GM19351 (cell line): ENCODE measurements at regions not wholly inside any gene's neighbourhood (a gene's known extent, or its start where the extent isn't known, plus 50 kb on each side); places are given as distances from the start of the nearest gene placed in this dataset.
A peak's percentile ranks its signal among the peaks of the same experiment; 100 is the strongest.

Source experiments
- ATAC-seq: cut with Tn5 transposase; IDR thresholded peaks from one replicate; pipeline ENCODE4 v1.9.1; 2021; ENCODE audit warnings: mild to moderate bottlenecking, moderate library complexity; ENCODE audit not compliant: unreplicated experiment

DNA sequence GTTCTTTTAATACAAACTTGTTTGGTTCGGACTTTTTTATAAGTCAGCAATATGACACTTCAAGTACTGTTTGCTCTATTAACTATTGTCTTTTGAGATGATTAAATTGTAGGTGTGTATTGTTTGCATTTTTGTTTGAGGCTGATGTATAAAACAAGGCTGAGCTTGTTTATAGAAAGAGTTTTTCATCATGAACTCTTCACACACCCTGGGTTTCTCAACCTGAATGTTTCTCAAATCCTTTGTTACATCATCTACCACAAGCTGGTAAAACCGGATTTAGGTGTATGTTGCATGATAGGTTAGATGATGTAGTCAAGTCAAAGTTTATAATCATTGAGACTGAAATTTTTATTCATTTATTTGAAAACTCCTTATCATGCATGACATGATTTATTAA, 335.2 kb upstream of the LRATD1 start:
- no peak for ATAC-seq

GRCh38 chr2:14297906-14298305, 334.6 kb upstream of the LRATD1 start:
- no peak for ATAC-seq

DNA sequence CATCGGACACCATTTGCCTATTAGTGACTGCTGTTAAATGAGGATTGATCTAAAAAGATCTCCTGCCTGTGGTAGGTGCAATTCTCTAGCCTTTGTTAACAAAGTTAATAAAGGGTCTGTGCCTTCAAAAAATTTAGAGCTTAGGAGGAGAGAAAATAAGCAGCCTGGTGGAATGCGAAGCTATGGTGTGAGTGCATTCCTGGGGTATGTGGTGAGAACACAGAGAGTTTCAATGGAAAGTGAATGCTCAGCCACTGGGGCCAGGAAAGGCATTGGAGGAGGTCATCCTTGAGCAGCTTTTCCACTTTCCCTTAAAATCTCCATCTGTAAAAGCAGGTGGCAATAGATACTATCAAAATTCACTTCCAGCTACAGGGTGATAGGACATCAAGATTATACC, 331.2 kb upstream of the LRATD1 start:
- ATAC-seq = no peak

DNA sequence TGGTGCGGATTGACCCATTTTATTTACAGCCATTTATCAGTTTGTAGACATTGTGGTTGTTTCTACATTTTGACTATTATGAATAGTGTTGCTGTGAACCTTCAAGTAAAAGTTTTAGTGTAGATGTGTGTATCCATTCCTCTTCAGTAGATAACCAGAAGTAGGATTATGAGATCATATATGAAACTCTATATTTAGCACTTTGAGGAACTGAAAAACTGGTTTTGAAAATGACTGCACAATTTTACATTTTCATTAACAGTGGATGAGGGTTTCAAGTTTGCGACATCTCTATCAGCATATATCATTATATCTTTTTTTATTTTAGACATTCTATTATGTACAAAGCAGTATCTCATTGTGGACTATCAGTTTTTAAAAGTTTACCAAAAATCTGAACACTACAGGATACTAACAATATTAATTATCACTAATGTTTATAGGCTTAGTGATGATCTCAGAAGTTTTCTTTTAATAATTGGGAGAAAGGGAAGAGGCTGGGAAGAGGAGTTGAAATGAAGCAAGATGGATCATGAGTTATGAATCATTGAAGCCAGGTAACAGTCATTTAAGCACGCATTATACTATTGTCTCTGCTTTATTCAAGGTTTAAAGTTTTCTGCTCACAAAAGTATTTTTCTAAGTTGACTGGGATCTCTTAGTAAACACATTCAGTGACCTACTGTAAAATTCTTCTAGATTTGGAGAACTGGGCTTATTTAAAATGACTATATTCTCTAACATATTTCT, 329.0 kb upstream of the LRATD1 start:
- ATAC-seq = peak; percentile 91

- no peak for ATAC-seq
Observed at GRCh38 chr2:14304326-14304725, 328.2 kb upstream of the LRATD1 start.

GRCh38 chr2:14306268-14306861, 326.2 kb upstream of the LRATD1 start:
- ATAC-seq = peak; percentile 57

DNA sequence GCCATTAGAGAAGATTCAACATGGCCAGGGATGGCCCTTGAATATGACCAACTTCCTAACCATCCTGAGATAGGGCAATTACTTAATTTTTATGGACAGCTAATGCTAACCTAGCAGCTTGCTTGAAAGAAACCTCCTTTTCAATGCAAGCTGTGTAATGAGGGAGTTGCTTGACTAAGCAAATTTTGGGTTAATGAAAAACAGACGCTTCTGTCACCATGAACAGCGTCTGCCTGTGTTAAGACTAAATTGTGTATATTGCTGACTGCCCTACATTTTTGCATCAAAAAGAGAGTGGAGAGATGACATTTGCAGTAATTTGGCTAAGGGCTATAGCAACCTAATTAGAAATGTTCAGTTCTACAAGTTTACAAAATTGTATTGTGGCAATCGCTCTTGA, 319.2 kb upstream of the LRATD1 start:
- ATAC-seq = no peak

- ATAC-seq = no peak
Observed at GRCh38 chr2:14316594-14316993, 315.9 kb upstream of the LRATD1 start.

GRCh38 chr2:14321357-14321756, 311.2 kb upstream of the LRATD1 start:
- ATAC-seq = no peak

DNA sequence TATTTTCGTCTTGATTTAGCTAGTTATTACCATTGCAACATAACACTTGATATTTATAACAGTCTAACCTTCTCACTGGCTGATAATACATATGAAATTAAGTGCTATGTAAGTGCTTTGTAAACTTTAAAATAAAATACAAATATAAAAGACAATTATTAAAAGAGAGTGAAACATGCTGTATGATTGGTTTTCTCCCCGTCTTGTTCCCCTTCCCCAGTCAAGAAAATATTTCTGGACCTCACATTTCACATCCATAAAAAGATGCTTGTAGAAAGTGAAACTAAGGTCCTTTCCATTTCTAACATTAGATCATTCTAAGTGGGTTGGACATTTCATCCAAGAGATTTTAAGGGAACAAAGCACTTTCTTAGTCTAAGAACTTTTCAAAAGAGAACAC, 310.2 kb upstream of the LRATD1 start:
- ATAC-seq = no peak

GRCh38 chr2:14324308-14324707, 308.2 kb upstream of the LRATD1 start:
- ATAC-seq = no peak

DNA sequence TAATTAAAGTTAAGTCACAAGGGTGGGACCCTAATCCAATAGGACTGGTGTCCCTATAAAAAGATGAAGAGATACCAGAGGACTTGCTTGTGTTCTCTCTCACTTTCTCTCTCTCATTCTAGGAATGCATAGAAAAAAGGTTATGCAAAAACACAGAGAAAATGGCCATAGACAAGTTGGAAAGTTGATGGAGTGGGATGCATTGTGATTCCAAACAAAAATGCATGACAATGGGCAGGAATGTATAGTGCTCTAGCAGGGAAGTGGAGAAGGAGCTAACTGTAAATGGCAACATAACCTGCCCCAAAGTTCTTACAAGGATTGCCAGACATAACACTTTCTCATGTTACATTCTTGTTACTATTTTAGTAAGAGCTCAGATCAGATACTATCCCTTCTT, 301.6 kb upstream of the LRATD1 start:
- ATAC-seq = no peak

DNA sequence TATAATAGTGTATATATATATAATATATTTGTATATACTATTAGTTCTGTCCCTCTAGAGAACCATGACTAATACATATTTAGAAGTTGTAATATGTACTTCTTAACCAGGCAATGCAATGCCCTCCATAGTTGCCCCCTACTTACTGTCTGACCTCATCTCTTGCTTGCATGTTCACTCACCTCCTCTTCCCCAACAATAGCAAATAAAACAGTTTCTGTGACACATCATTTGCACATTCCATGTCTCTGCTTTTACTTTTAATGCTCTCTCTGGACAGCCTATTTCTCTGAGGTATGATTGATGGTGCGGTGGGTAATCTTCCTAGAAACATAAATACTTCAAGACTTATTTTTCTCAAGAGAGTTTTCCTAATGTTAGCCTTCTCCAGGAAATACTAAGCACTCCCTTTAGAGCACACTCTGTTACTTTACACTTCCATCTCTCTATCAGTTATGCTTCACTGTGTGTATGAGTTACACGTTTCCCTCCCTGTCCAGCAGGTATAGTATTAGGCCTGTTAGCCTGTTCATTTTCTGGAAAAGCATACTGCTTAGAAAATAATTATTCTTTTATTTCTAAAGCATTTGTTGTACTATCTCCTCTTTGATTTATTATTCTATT, 295.6 kb upstream of the LRATD1 start:
- no peak for ATAC-seq

DNA sequence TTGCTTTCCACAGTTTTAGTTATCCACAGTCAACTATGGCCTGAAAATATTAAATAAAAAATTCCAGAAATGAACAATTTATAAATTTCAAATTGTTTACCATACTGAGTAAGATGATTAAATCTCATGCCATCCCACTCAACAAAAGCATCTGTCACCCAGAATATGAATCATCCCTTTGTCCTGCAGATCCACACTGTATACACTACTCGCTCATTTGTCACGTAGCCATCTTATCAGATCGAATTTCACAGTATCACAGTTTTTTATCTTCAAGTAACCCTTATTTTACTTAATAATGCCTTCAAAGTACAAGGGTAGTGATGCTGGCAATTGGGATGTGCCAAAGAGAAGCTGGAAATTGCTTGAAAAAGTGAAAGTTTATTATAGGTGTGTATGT, 291.8 kb upstream of the LRATD1 start:
- ATAC-seq = no peak

- ATAC-seq = no peak
Observed at GRCh38 chr2:14342313-14342712, 290.2 kb upstream of the LRATD1 start.

DNA sequence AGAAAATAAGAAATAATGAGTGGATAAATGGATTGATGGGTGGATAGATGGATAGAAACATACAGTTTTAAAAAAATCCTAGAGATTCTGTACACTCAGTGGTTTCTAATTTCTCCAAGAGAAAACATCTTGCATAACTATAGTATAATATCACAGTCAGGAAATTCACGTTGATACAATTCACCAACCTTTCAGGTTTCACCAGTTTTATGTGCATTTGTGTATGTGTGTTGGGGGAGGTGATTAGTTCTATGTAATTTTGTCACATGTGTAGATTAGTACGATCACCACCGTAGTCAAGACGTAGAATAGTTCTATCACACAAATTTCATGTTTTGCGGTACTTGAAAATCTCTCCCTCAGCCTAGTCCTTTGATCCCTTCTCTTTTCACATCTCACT, 288.2 kb upstream of the LRATD1 start:
- ATAC-seq = no peak

- no peak for ATAC-seq
Observed at GRCh38 chr2:14348247-14348646, 284.3 kb upstream of the LRATD1 start.

GRCh38 chr2:14350856-14351255, 281.7 kb upstream of the LRATD1 start:
- ATAC-seq = no peak

DNA sequence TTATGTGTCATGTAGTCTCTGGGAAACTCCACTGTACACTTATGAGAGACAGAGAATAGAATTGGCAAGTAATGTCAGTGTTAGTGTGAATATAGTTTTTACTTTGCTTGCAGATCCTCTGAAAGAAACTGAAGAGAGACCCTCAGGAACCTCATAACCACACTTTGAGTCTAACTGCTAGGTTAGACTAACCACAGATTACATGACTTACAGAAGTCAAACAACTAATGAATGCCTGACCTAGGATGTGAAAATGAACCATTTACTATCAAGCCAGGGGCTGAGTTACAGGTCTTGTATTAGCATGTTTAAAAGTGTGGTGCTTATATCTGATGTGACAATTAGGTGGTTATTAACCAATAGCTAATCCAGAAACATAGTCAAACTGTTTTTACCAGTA, 280.4 kb upstream of the LRATD1 start:
- no peak for ATAC-seq

DNA sequence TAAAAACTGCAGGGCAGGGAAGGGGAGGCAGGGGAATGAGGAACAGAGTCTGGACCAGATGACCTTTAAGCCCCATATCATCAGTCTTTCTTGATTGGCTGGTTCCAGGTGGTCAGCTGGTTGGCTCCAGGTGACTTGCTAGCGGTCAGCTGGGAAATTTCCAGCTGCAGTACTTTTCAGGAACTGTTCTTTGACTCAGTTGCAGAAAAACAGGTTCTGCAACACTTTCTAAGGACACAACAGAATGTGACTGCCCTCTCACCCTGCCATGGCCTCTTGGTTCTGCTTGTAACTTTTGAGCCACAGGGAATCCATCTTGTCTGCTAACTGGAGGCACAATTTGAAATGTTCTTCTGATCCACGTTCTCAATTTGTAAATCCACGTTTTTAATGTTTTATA, 278.3 kb upstream of the LRATD1 start:
- ATAC-seq = no peak

DNA sequence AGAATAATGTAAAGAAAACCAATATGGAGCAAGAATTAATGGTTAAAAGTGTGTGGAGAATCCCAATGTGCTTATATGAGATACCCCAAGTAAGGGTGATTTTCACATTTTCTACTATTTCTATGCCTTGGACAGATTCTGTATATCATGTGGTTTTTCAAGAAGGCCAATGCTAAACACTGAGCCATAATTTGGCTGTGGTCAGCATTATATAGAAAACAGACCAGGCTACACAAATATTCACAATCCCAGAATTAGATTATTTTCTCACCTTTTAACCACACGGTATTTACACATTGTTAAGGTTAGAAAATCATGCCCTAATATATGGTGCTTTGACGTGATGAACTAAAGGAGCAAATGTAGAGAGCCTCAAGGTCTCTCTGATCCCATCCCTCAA, 277.4 kb upstream of the LRATD1 start:
- no peak for ATAC-seq

GRCh38 chr2:14358339-14358738, 274.2 kb upstream of the LRATD1 start:
- ATAC-seq = no peak
